Cardiac muscle cell (in vitro differentiated cells and primary cell): ENCODE measurements at regions not wholly inside any gene's neighbourhood (a gene's known extent, or its start where the extent isn't known, plus 50 kb on each side); places are given as distances from the start of the nearest gene placed in this dataset.

Source experiments
- DNase-seq, 2 donors: peaks; one replicate each; pipeline versions ENCODE4 v3.0.0 to v3.0.0-alpha.2; 2010 to 2017; ENCODE audit warnings: low read depth in 1 of 2, low spot score in 1 of 2
- H3K27ac ChIP-seq: fragments of 200-600 bp; sonication (generic); 2 replicates; pipeline ENCODE4 v1.5.1; 2016
- H3K27me3 ChIP-seq: fragments of 200-600 bp; sonication (generic); 2 replicates; pipeline ENCODE4 v1.6.0; 2016; ENCODE audit warnings: control low read depth
- H3K36me3 ChIP-seq: fragments of 200-600 bp; sonication (generic); 2 replicates; pipeline ENCODE4 v1.5.1; 2016; ENCODE audit warnings: control low read depth
- H3K4me1 ChIP-seq: fragments of 200-600 bp; sonication (generic); 2 replicates; pipeline ENCODE4 v1.8.1; 2017; ENCODE audit warnings: low read depth, mild to moderate bottlenecking, mixed run types
- H3K4me3 ChIP-seq: fragments of 200-600 bp; sonication (generic); 2 replicates; pipeline ENCODE4 v1.5.1; 2016; ENCODE audit warnings: mild to moderate bottlenecking
- H3K9me3 ChIP-seq: fragments of 200-600 bp; sonication (generic); 2 replicates; pipeline ENCODE4 v1.5.1; 2017; ENCODE audit warnings: low read depth, mild to moderate bottlenecking, control low read depth
- CTCF ChIP-seq: IDR thresholded peaks from 2 replicates; pipeline ENCODE4 v1.5.1; 2012; ENCODE audit warnings: low read depth, mild to moderate bottlenecking, low read length

- no peak overlapping the region for H3K27ac ChIP-seq
- H3K4me3 ChIP-seq, result no peak overlapping the region
- no peaks in the 10 kb centered on the region for H3K4me1 ChIP-seq
- no peak for DNase-seq
- no peaks in the 10 kb centered on the region for H3K36me3 ChIP-seq
- no peak for TF ChIP-seq CTCF
- H3K9me3 ChIP-seq, result no peaks in the 10 kb centered on the region
- no peaks in the 10 kb centered on the region for H3K27me3 ChIP-seq
Measured at GRCh38 chr4:117661091-117662072, 372.9 kb upstream of the NDST3 start.

GRCh38 chr4:117664706-117665444 is 369.4 kb upstream of the NDST3 start:
- no peak overlapping the region for H3K4me3 ChIP-seq
- no peak for DNase-seq

GRCh38 chr4:117676153-117676552 is 358.1 kb upstream of the NDST3 start:
- Histone ChIP-seq H3K36me3 (no peaks in the 10 kb centered on the region), H3K4me3 (no peak overlapping the region), H3K27ac (no peak overlapping the region), H3K9me3 (no peaks in the 10 kb centered on the region), H3K4me1 (no peaks in the 10 kb centered on the region), H3K27me3 (no peaks in the 10 kb centered on the region)
- no peak for DNase-seq
- no peak for TF ChIP-seq CTCF

More at GRCh38 chr4:117664706-117665444, 369.4 kb upstream of the NDST3 start:
- no peaks in the 10 kb centered on the region for H3K9me3 ChIP-seq
- H3K4me1 ChIP-seq, result no peaks in the 10 kb centered on the region
- no peak overlapping the region for H3K27ac ChIP-seq
- no peaks in the 10 kb centered on the region for H3K27me3 ChIP-seq
- TF ChIP-seq CTCF, result no peak
- H3K36me3 ChIP-seq, result no peaks in the 10 kb centered on the region

GRCh38 chr4:117678861-117679260 is 355.4 kb upstream of the NDST3 start:
- DNase-seq, result no peak
- Histone ChIP-seq H3K27me3 (no peaks in the 10 kb centered on the region), H3K4me1 (no peaks in the 10 kb centered on the region), H3K9me3 (no peaks in the 10 kb centered on the region), H3K36me3 (no peaks in the 10 kb centered on the region), H3K27ac (no peak overlapping the region), H3K4me3 (no peak overlapping the region)
- no peak for TF ChIP-seq CTCF

GRCh38 chr4:117691572-117692351 is 342.5 kb upstream of the NDST3 start:
- no peak for DNase-seq
- Histone ChIP-seq H3K27ac (no peak overlapping the region), H3K9me3 (no peaks in the 10 kb centered on the region), H3K4me3 (no peak overlapping the region), H3K27me3 (no peaks in the 10 kb centered on the region), H3K36me3 (no peaks in the 10 kb centered on the region), H3K4me1 (no peaks in the 10 kb centered on the region)
- no peak for TF ChIP-seq CTCF
